IMR-90 (cell line): ENCODE measurements at regions not wholly inside any gene's neighbourhood (a gene's known extent, or its start where the extent isn't known, plus 50 kb on each side); places are given as distances from the start of the nearest gene placed in this dataset.

Source experiments
- ATAC-seq: fragments of 200-7000 bp; cut with Tn5 transposase; 2 replicates; pipeline ENCODE4 v1.9.1; 2020; ENCODE audit warnings: low read depth, mild to moderate bottlenecking, moderate library complexity
- BruUV-seq: library from RNA; stranded (reverse); fragments of 400-500 nt; replicated peaks from 2 replicates; lab custom pipeline; 2021; lab: Mats Ljungman, UMichigan
- CTCF ChIA-PET: fragments of 300-600 bp; formaldehyde crosslinking; extraction: SDS; loops from one replicate; lab custom pipeline; 2021; ENCODE audit warnings: antibody characterized with exemption; lab: Yijun Ruan, JAX
- POLR2A ChIA-PET: fragments of 300-600 bp; sonication (Branson Sonifier 250); formaldehyde crosslinking; loops from one replicate; lab custom pipeline; 2022; ENCODE audit warnings: antibody characterized with exemption; ENCODE audit not compliant: unreplicated experiment; lab: Charles Lee
- DNase-seq: peaks from one replicate; pipeline ENCODE4 v3.0.0; 2013
- H2AFZ ChIP-seq: replicated peaks from 2 replicates; pipeline ENCODE3; 2013; ENCODE audit warnings: low read length, mild to moderate bottlenecking; ENCODE audit not compliant: poor library complexity
- H2AK5ac ChIP-seq: 2 replicates; pipeline ENCODE4 v1.6.1; 2013; ENCODE audit warnings: low read depth, low read length, inconsistent platforms
- H2AK9ac ChIP-seq: replicated peaks from 2 replicates; pipeline ENCODE3; 2013; ENCODE audit warnings: mild to moderate bottlenecking, low read depth, low read length, moderate library complexity; ENCODE audit not compliant: poor library complexity
- H2BK120ac ChIP-seq: 2 replicates; pipeline ENCODE4 v1.6.1; 2013; ENCODE audit warnings: low read depth, low read length, inconsistent platforms
- H2BK15ac ChIP-seq: 3 replicates; pipeline ENCODE4 v1.6.1; 2013; ENCODE audit warnings: low read depth, low read length, inconsistent platforms
- H2BK20ac ChIP-seq: 2 replicates; pipeline ENCODE4 v1.6.1; 2013; ENCODE audit warnings: low read depth, mild to moderate bottlenecking, inconsistent platforms, low read length, moderate library complexity
- H2BK5ac ChIP-seq: 2 replicates; pipeline ENCODE4 v1.6.1; 2013; ENCODE audit warnings: mild to moderate bottlenecking, low read depth, low read length, inconsistent platforms; ENCODE audit not compliant: poor library complexity, severe bottlenecking
- H3K14ac ChIP-seq: replicated peaks from 2 replicates; pipeline ENCODE4 v1.6.1; 2013; ENCODE audit warnings: low read depth, low read length, inconsistent platforms
- H3K18ac ChIP-seq: 2 replicates; pipeline ENCODE4 v1.6.1; 2013; ENCODE audit warnings: low read depth, low read length, control low read depth
- H3K23ac ChIP-seq: 2 replicates; pipeline ENCODE4 v1.6.1; 2013; ENCODE audit warnings: low read depth, low read length, inconsistent platforms
- H3K27ac ChIP-seq: 2 replicates; pipeline ENCODE4 v1.5.1; 2013; ENCODE audit warnings: mild to moderate bottlenecking, control low read depth, low read length; ENCODE audit not compliant: insufficient read depth
- H3K27me3 ChIP-seq: 2 replicates; pipeline ENCODE4 v1.6.1; 2013; ENCODE audit warnings: low read length; ENCODE audit not compliant: control insufficient read depth, insufficient read depth
- H3K36me3 ChIP-seq: 2 replicates; pipeline ENCODE4 v1.6.1; 2013; ENCODE audit warnings: low read length, mixed read lengths; ENCODE audit not compliant: control insufficient read depth, insufficient read depth
- H3K4ac ChIP-seq: 2 replicates; pipeline ENCODE4 v1.6.1; 2013; ENCODE audit warnings: low read depth, low read length, inconsistent platforms
- H3K4me1 ChIP-seq: 2 replicates; pipeline ENCODE4 v1.6.1; 2013; ENCODE audit warnings: low read length, mixed read lengths; ENCODE audit not compliant: control insufficient read depth, insufficient read depth
- H3K4me2 ChIP-seq: 2 replicates; pipeline ENCODE4 v1.6.1; 2013; ENCODE audit warnings: low read depth, mild to moderate bottlenecking, control low read depth, low read length, moderate library complexity
- H3K4me3 ChIP-seq: 2 replicates; pipeline ENCODE4 v1.5.1; 2013; ENCODE audit warnings: low read depth, mild to moderate bottlenecking, control low read depth, low read length, moderate library complexity; ENCODE audit not compliant: insufficient read depth
- H3K56ac ChIP-seq: 2 replicates; pipeline ENCODE4 v1.6.1; 2013; ENCODE audit warnings: low read length, inconsistent platforms; ENCODE audit not compliant: insufficient read depth; ENCODE audit errors: extremely low read depth
- H3K79me1 ChIP-seq, 2 experiments: 2 replicates each; pipeline ENCODE4 v1.6.1; 2013; ENCODE audit warnings: low read length in 2 of 2, inconsistent platforms in 1 of 2, low read depth in 1 of 2
- H3K9ac ChIP-seq: 2 replicates; pipeline ENCODE4 v1.6.1; 2013; ENCODE audit warnings: low read depth, low read length, control low read depth
- H3K9me1 ChIP-seq: 2 replicates; pipeline ENCODE4 v1.6.1; 2013; ENCODE audit warnings: low read length, inconsistent platforms; ENCODE audit not compliant: insufficient read depth
- H3K9me3 ChIP-seq: 2 replicates; pipeline ENCODE4 v1.6.1; 2013; ENCODE audit warnings: low read length; ENCODE audit not compliant: control insufficient read depth, insufficient read depth
- H4K20me1 ChIP-seq: 2 replicates; pipeline ENCODE4 v1.6.1; 2013; ENCODE audit warnings: low read length, inconsistent platforms; ENCODE audit not compliant: insufficient read depth
- H4K5ac ChIP-seq: 2 replicates; pipeline ENCODE4 v1.6.1; 2013; ENCODE audit warnings: mild to moderate bottlenecking, low read depth, low read length, control low read depth
- H4K8ac ChIP-seq, 2 experiments: 2 replicates each; pipeline ENCODE4 v1.6.1; 2013; ENCODE audit warnings: low read depth in 2 of 2, low read length in 2 of 2, control low read depth in 1 of 2, inconsistent platforms in 1 of 2
- H4K91ac ChIP-seq: 2 replicates; pipeline ENCODE4 v1.6.1; 2013; ENCODE audit warnings: low read depth, low read length, inconsistent platforms; ENCODE audit not compliant: insufficient read depth
- CEBPB ChIP-seq: IDR thresholded peaks from 2 replicates; pipeline ENCODE4 v1.6.1; 2012; ENCODE audit warnings: low read depth, low read length, improper control_type of control experiment
- CHD1 ChIP-seq: IDR thresholded peaks from 2 replicates; pipeline ENCODE4 v1.6.1; 2012; ENCODE audit warnings: low read depth, low read length, improper control_type of control experiment
- FOS ChIP-seq: fragments of 150-350 bp; IDR thresholded peaks from 2 replicates; pipeline ENCODE4 v1.6.1; 2016; ENCODE audit warnings: low read depth, low read length
- RAD21 ChIP-seq: IDR thresholded peaks from 2 replicates; pipeline ENCODE4 v1.6.1; 2012; ENCODE audit warnings: low read length, improper control_type of control experiment
- WGBS, 2 experiments: methylation state at CpG; one replicate each; pipeline versions ENCODE4 v1.1.5 to v1.1.7; 2013; ENCODE audit warnings: missing lambda C conversion rate in 2 of 2; ENCODE audit not compliant: insufficient read length in 1 of 2; ENCODE audit errors: extremely low coverage in 2 of 2; 5-methylcytosine and 5-hydroxymethylcytosine counted together
- dilution Hi-C: fragments of 300-500 bp; cut with HindIII; formaldehyde crosslinking; loops from one replicate; pipeline ENCODE4 v1.14.3; 2018; ENCODE audit warnings: low sequenced_read_pairs; ENCODE audit not compliant: unreplicated experiment
- in situ Hi-C: fragments of 300-500 bp; cut with MboI; formaldehyde crosslinking; loops from 3 replicates; pipeline ENCODE4 v1.14.3; 2019; ENCODE audit warnings: low sequenced_read_pairs, inconsistent platforms, mixed read lengths
- intact Hi-C: fragments of 100-400 bp; cut with micrococcal nuclease; formaldehyde crosslinking; loops from 2 replicates; pipeline ENCODE4 v1.10.0; 2022

GRCh38 chr1:71296551-71297134 is 215.8 kb upstream of the ZRANB2 start:
- H2BK15ac ChIP-seq, result no peak overlapping the region
- H2BK20ac ChIP-seq, result no peak overlapping the region
- H3K9me1 ChIP-seq, result no peaks in the 10 kb centered on the region
- H3K79me1 ChIP-seq, result no peaks in the 10 kb centered on the region
- H3K27ac ChIP-seq, result no peak overlapping the region
- DNase-seq (no peak), ATAC-seq (no peak)
- dilution Hi-C loops (no loop called here), intact Hi-C loops (no loop called here), in situ Hi-C loops (no loop called here)
- H4K5ac ChIP-seq, result no peak overlapping the region
- H3K36me3 ChIP-seq, result no peaks in the 10 kb centered on the region
- H3K56ac ChIP-seq, result no peak overlapping the region
- H3K4me2 ChIP-seq, result no peak overlapping the region
- no CpG with 5 or more reads among the region's 2 CpGs for WGBS, 2 experiments
- no peak overlapping the region for H2BK5ac ChIP-seq
- H3K4me1 ChIP-seq, result no peaks in the 10 kb centered on the region
- CTCF ChIA-PET, result no interaction called here
- H3K4me3 ChIP-seq, result no peak overlapping the region
- no peaks in the 10 kb centered on the region for H3K27me3 ChIP-seq
- H2BK120ac ChIP-seq, result no peak overlapping the region
- no peak overlapping the region for H3K9ac ChIP-seq
- no peak overlapping the region for H3K4ac ChIP-seq
- H3K14ac ChIP-seq, result no peak overlapping the region
- BruUV-seq, result no TSS peak
- H2AFZ ChIP-seq, result no peak overlapping the region
- no peak overlapping the region for H4K91ac ChIP-seq
- H3K9me3 ChIP-seq, result no peaks in the 10 kb centered on the region
- H2AK5ac ChIP-seq, result no peak overlapping the region
- TF ChIP-seq RAD21 (no peak), FOS (no peak), CHD1 (no peak), CEBPB (no peak)
- no peak overlapping the region for H4K8ac ChIP-seq
- POLR2A ChIA-PET, result no interaction called here
- H3K23ac ChIP-seq, result no peak overlapping the region
- H4K20me1 ChIP-seq, result no peaks in the 10 kb centered on the region
- H3K18ac ChIP-seq, result no peak overlapping the region
- H2AK9ac ChIP-seq, result no peak overlapping the region
